K562 (cell line): ENCODE measurements at regions not wholly inside any gene's neighbourhood (a gene's known extent, or its start where the extent isn't known, plus 50 kb on each side); places are given as distances from the start of the nearest gene placed in this dataset.

Source experiments
- FOXA1 ChIP-seq: fragments of 450-650 bp; IDR thresholded peaks from 2 replicates; pipeline ENCODE4 v1.6.1; 2016; ENCODE audit warnings: mild to moderate bottlenecking, borderline replicate concordance
- HDAC3 ChIP-seq: fragments of 450-650 bp; IDR thresholded peaks from 2 replicates; pipeline ENCODE4 v1.6.1; 2018; ENCODE audit warnings: borderline replicate concordance, mild to moderate bottlenecking, moderate library complexity; ENCODE audit not compliant: partially characterized antibody
- KAT7 ChIP-seq: sonication (generic); formaldehyde crosslinking; IDR thresholded peaks from 2 replicates; pipeline ENCODE4 v1.8.0; 2022; ENCODE audit warnings: missing genetic modification reagents, mild to moderate bottlenecking, borderline replicate concordance
- RBM17 ChIP-seq: fragments of 200-400 bp; formaldehyde crosslinking; IDR thresholded peaks from 2 replicates; pipeline ENCODE4 v1.6.1; 2017; ENCODE audit warnings: low read depth, mild to moderate bottlenecking, low read length, borderline replicate concordance
- SIX5 ChIP-seq, 2 experiments: IDR thresholded peaks; 2 replicates each; pipeline ENCODE4 v1.6.1; 2011; ENCODE audit warnings: low read length in 2 of 2, borderline replicate concordance in 1 of 2, low read depth in 1 of 2, mild to moderate bottlenecking in 1 of 2, moderate library complexity in 1 of 2; ENCODE audit not compliant: insufficient read depth in 1 of 2
- TRIM28 ChIP-seq: fragments of 450-650 bp; IDR thresholded peaks from 2 replicates; pipeline ENCODE4 v1.6.1; 2017
- TF ChIP-seq, protein P1 (sequence below): fragments of 450-650 bp; IDR thresholded peaks from 2 replicates; pipeline ENCODE4 v1.6.1; 2016; ENCODE audit warnings: low read depth
- TF ChIP-seq, protein P2 (sequence below), 3 experiments: IDR thresholded peaks in 2 of 3; conservative IDR thresholded peaks in 1 of 3; 2 replicates each; pipeline ENCODE4 v1.5.1; 2011 to 2012; ENCODE audit warnings: low read length in 3 of 3, mild to moderate bottlenecking in 3 of 3, control low read depth in 2 of 3, improper control_type of control experiment in 1 of 3, inconsistent platforms in 1 of 3, low read depth in 1 of 3, mixed read lengths in 1 of 3, moderate library complexity in 1 of 3; ENCODE audit not compliant: insufficient read depth in 2 of 3

DNA sequence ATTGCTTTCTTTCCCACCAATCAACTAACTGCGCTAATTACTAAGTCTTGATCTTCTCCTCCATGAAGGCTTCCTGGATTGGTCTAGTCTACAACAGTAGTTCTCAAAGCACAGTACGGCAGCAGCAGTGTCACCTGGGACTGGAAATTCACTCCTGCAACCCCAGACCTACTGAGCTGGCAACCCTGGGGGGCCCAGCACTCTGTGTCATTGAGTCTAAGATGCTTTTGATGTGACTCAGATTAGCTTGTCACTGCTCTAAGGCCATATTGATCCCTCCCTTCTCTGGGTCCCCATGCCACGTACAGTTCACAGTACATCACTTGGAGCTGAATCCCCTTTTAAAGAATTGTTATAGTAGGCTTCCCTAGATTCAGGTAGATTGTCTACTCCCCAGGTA is 65.7 kb upstream of the KMT2C start:
- TF ChIP-seq FOXA1 (no peak), SIX5 (IDR thresholded peaks at IDR 0.05; ENCODE audit: borderline replicate concordance in 1 of 2, insufficient read depth in 1 of 2, low read depth in 1 of 2, low read length in 2 of 2) (no peak), HDAC3 (no peak), KAT7 (CRISPR knock-in tag) (no peak), TRIM28 (no peak), RBM17 (no peak)
- TF ChIP-seq, protein P1, sequence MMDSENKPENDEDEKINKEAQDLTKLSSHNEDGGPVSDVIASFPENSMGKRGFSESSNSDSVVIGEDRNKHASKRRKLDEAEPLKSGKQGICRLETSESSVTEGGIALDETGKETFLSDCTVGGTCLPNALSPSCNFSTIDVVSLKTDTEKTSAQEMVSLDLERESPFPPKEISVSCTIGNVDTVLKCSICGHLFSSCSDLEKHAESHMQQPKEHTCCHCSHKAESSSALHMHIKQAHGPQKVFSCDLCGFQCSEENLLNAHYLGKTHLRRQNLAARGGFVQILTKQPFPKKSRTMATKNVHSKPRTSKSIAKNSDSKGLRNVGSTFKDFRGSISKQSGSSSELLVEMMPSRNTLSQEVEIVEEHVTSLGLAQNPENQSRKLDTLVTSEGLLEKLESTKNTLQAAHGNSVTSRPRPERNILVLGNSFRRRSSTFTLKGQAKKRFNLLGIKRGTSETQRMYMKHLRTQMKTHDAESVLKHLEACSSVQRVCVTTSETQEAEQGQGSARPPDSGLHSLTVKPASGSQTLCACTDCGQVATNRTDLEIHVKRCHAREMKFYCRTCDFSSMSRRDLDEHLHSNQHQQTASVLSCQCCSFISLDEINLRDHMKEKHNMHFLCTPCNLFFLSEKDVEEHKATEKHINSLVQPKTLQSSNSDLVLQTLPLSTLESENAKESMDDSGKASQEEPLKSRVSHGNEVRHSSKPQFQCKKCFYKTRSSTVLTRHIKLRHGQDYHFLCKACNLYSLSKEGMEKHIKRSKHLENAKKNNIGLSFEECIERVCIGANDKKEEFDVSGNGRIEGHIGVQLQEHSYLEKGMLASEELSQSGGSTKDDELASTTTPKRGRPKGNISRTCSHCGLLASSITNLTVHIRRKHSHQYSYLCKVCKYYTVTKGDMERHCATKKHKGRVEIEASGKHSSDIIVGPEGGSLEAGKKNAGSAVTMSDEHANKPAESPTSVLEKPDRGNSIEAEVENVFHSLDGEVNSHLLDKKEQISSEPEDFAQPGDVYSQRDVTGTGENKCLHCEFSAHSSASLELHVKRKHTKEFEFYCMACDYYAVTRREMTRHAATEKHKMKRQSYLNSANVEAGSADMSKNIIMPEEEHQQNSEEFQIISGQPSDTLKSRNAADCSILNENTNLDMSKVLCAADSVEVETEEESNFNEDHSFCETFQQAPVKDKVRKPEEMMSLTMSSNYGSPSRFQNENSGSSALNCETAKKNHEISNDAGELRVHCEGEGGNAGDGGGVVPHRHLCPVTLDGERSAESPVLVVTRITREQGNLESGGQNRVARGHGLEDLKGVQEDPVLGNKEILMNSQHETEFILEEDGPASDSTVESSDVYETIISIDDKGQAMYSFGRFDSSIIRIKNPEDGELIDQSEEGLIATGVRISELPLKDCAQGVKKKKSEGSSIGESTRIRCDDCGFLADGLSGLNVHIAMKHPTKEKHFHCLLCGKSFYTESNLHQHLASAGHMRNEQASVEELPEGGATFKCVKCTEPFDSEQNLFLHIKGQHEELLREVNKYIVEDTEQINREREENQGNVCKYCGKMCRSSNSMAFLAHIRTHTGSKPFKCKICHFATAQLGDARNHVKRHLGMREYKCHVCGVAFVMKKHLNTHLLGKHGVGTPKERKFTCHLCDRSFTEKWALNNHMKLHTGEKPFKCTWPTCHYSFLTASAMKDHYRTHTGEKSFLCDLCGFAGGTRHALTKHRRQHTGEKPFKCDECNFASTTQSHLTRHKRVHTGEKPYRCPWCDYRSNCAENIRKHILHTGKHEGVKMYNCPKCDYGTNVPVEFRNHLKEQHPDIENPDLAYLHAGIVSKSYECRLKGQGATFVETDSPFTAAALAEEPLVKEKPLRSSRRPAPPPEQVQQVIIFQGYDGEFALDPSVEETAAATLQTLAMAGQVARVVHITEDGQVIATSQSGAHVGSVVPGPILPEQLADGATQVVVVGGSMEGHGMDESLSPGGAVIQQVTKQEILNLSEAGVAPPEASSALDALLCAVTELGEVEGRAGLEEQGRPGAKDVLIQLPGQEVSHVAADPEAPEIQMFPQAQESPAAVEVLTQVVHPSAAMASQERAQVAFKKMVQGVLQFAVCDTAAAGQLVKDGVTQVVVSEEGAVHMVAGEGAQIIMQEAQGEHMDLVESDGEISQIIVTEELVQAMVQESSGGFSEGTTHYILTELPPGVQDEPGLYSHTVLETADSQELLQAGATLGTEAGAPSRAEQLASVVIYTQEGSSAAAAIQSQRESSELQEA: no peak
- TF ChIP-seq, protein P2, sequence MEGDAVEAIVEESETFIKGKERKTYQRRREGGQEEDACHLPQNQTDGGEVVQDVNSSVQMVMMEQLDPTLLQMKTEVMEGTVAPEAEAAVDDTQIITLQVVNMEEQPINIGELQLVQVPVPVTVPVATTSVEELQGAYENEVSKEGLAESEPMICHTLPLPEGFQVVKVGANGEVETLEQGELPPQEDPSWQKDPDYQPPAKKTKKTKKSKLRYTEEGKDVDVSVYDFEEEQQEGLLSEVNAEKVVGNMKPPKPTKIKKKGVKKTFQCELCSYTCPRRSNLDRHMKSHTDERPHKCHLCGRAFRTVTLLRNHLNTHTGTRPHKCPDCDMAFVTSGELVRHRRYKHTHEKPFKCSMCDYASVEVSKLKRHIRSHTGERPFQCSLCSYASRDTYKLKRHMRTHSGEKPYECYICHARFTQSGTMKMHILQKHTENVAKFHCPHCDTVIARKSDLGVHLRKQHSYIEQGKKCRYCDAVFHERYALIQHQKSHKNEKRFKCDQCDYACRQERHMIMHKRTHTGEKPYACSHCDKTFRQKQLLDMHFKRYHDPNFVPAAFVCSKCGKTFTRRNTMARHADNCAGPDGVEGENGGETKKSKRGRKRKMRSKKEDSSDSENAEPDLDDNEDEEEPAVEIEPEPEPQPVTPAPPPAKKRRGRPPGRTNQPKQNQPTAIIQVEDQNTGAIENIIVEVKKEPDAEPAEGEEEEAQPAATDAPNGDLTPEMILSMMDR (IDR thresholded peaks at IDR 0.05 in 2 of 3, conservative IDR thresholded peaks at IDR 0.05 in 1 of 3; ENCODE audit: insufficient read depth in 2 of 3, low read depth in 1 of 3, low read length in 3 of 3): no peak
